ENCODE measurements at regions not wholly inside any gene's neighbourhood (a gene's known extent, or its start where the extent isn't known, plus 50 kb on each side); places are given as distances from the start of the nearest gene placed in this dataset.

GRCh38 chr1:232748910-232749368 lies 56.3 kb upstream of the MAP10 start:
- TF ChIP-seq POLR2A (IDR thresholded peaks at IDR 0.05) (no peak), CTCF (IDR thresholded peaks at IDR 0.05) (no peak)
- intact Hi-C loops (cut with DNase I; ENCODE audit: low total_unique reads), result no loop called here
- H3K27me3 ChIP-seq, result no peaks in the 10 kb centered on the region
- WGBS, 2 donors, result 84 to 86% methylated on average over 8 of the region's 8 CpGs
- no peak for DNase-seq
- no peaks in the 10 kb centered on the region for H3K36me3 ChIP-seq (ENCODE audit: low read depth, missing control alignments)
- H3K9me3 ChIP-seq, result no peaks in the 10 kb centered on the region
- no peak overlapping the region for H3K27ac ChIP-seq
- H3K4me3 ChIP-seq, result no peak overlapping the region
- no peaks in the 10 kb centered on the region for H3K4me1 ChIP-seq

- DNase-seq, result no peak
These were observed 53.6 kb upstream of the MAP10 start for GRCh38 chr1:232751393-232752140.

GRCh38 chr1:232752365-232752764 lies 52.9 kb upstream of the MAP10 start:
- no peaks in the 10 kb centered on the region for H3K9me3 ChIP-seq
- WGBS, 2 donors, result 55 to 61% methylated on average over 1 of the region's 1 CpG
- H3K36me3 ChIP-seq (ENCODE audit: low read depth, missing control alignments), result no peaks in the 10 kb centered on the region
- no peak for DNase-seq
- no peaks in the 10 kb centered on the region for H3K4me1 ChIP-seq
- TF ChIP-seq CTCF (IDR thresholded peaks at IDR 0.05) (no peak), POLR2A (IDR thresholded peaks at IDR 0.05) (no peak)
- intact Hi-C loops (cut with DNase I; ENCODE audit: low total_unique reads), result no loop called here
- no peaks in the 10 kb centered on the region for H3K27me3 ChIP-seq
- no peak overlapping the region for H3K27ac ChIP-seq
- no peak overlapping the region for H3K4me3 ChIP-seq

More at GRCh38 chr1:232751393-232752140, 53.6 kb upstream of the MAP10 start:
- WGBS, 2 donors, result 37 to 45% methylated on average over 7 of the region's 7 CpGs
- TF ChIP-seq POLR2A (IDR thresholded peaks at IDR 0.05) (no peak), CTCF (IDR thresholded peaks at IDR 0.05) (no peak)
- Histone ChIP-seq H3K4me1 (no peaks in the 10 kb centered on the region), H3K4me3 (no peak overlapping the region), H3K9me3 (no peaks in the 10 kb centered on the region), H3K36me3 (ENCODE audit: low read depth, missing control alignments) (no peaks in the 10 kb centered on the region), H3K27me3 (no peaks in the 10 kb centered on the region), H3K27ac (no peak overlapping the region)
- intact Hi-C loops (cut with DNase I; ENCODE audit: low total_unique reads), result no loop called here

GRCh38 chr1:232754930-232755329 lies 50.3 kb upstream of the MAP10 start:
- Histone ChIP-seq H3K4me3 (no peak overlapping the region), H3K4me1 (no peaks in the 10 kb centered on the region), H3K9me3 (no peaks in the 10 kb centered on the region), H3K27ac (no peak overlapping the region), H3K36me3 (ENCODE audit: low read depth, missing control alignments) (no peaks in the 10 kb centered on the region), H3K27me3 (no peaks in the 10 kb centered on the region)
- intact Hi-C loops (cut with DNase I; ENCODE audit: low total_unique reads), result no loop called here
- DNase-seq, result no peak
- TF ChIP-seq POLR2A (IDR thresholded peaks at IDR 0.05) (no peak), CTCF (IDR thresholded peaks at IDR 0.05) (no peak)
- 73 to 84% methylated on average over 1 of the region's 1 CpG for WGBS, 2 donors

Small RNAs in the stretch of these regions (small RNA-seq; reads per million reads assigned to genes)
- 0 reads per million in 2 donors for gene RNU6-1211P

Measured in testis (tissue), 2 donors.